GM21447 (cell line): ENCODE measurements at regions not wholly inside any gene's neighbourhood (a gene's known extent, or its start where the extent isn't known, plus 50 kb on each side); places are given as distances from the start of the nearest gene placed in this dataset.

ENCODE experiments used
- ATAC-seq: cut with Tn5 transposase; IDR thresholded peaks from one replicate; pipeline ENCODE4 v1.9.1; 2021; ENCODE audit not compliant: unreplicated experiment

GRCh38 chr10:62885684-62886461 is 69.7 kb upstream of the EGR2 start:
- no peak for ATAC-seq

DNA sequence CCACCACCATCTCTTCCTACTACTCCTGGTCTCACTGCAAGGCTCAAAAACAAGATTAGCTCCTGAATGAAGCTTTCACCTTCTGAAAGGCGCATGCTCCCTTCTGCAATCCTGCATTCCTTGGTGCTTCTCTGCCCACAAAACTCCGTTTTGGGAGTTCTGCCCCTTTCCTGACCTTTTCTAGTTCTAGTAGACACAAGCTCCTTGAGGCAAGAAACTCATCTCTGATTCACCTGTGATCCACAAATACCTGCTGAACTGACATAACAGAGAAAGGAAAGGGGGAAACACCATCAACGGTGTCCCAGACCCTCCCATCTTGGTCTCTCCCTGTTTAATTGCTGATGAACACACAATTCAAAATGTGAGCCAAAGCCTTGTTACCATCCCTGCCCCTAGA is 64.0 kb upstream of the EGR2 start:
- no peak for ATAC-seq

DNA sequence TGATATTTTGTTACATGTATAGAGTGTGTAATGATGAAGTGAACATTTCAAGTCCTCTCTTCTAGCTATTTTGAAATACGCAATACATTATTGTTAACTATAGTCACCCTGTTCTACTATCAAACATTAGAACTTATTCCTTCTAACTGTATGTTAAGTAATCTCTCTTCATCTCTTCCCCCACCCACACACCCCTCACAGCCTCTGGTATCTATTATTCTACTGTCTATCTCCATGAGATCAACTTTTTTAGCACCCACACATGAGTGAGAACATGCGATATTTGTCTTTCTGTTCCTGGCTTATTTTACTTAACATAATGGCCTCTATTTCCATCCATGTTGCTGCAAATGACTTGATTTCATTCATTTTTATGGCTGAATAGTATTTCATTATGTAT is 57.7 kb upstream of the EGR2 start:
- ATAC-seq = no peak

GRCh38 chr10:62870866-62871265 is 54.7 kb upstream of the EGR2 start:
- ATAC-seq = no peak

DNA sequence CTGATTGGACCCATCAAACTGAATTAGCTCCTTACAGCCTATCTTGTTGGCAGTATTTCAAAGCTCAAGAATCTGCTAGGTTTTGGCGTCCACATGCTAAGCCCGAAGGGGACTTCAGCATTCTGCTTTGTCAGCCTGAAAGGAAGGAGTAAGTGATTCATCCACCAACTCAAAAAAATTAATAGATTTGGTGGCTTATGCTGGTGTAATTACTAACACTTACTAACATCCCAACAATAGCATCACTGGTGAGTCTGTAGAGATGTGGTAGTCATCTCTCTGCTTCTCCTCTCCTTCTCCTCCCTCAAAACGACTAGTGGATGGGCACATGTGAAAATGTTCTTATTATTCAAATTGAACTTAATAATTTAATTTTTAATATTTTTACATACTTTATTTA is 53.8 kb upstream of the EGR2 start:
- no peak for ATAC-seq

GRCh38 chr10:62866941-62867340 is 50.8 kb upstream of the EGR2 start:
- no peak for ATAC-seq

DNA sequence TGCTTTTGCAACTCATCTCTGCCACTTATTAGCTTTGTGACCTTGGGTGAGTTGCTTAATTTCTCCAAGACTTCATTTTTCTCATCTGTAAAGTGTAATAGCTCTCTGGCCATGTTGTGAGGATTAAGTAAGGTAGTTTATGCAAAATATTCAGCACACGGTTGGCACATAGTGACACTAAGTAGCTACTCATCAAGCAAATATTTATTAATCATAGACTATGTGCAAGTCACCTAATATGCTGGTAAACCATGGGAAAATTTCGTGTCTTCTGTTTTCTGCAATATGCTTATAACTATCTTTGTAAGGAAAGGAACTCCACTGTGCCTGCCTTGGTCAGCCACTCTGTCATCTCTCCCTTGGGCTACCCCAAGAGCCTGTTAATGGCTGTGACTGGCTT is 50.3 kb upstream of the EGR2 start:
- no peak for ATAC-seq
